ENCODE measurements at regions not wholly inside any gene's neighbourhood (a gene's known extent, or its start where the extent isn't known, plus 50 kb on each side); places are given as distances from the start of the nearest gene placed in this dataset.

DNA sequence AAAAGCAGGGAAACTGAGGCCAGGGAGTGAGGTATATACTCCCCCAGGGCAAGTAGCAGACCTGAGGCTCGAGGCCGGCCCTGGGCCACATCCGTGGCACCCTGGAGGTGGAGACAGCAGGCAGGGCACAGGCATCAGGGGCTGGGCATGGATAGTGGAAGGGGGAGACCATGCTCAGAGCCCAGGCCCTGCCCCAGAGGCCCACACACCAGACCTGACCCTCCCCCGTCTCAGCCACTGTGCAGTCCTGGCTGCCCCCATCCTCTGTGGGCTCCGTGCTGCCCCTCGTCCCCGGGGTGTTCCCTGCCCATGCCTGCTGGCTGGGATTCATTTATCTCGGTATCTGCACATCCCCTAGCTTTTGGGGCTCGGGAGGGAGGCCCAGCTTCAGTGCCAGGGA is 103.1 kb upstream of the NKX1-1 start:
- DNase-seq = no peak
- no peak overlapping the region for H3K4me3 ChIP-seq
- intact Hi-C loops (cut with DNase I) = no loop called here
- peaks cover 26 to 84% (median 49%) of the 10 kb centered on the region in 3 donors for H3K27me3 ChIP-seq
- H3K4me1 ChIP-seq = peaks cover 0 to 9% (median 9%) of the 10 kb centered on the region in 4 donors
- H3K9me3 ChIP-seq = no peaks in the 10 kb centered on the region
- whole genome bisulfite sequencing, 2 donors = 71 to 78% methylated on average over 9 of the region's 9 CpGs
- TF ChIP-seq POLR2AphosphoS5 (IDR thresholded peaks at IDR 0.05) (no peak), EP300 (IDR thresholded peaks at IDR 0.05) (no peak), POLR2A (IDR thresholded peaks at IDR 0.05) (no peak), CTCF (IDR thresholded peaks at IDR 0.05) (no peak)
- no peaks in the 10 kb centered on the region for H3K36me3 ChIP-seq
- H3K27ac ChIP-seq = no peak overlapping the region

DNA sequence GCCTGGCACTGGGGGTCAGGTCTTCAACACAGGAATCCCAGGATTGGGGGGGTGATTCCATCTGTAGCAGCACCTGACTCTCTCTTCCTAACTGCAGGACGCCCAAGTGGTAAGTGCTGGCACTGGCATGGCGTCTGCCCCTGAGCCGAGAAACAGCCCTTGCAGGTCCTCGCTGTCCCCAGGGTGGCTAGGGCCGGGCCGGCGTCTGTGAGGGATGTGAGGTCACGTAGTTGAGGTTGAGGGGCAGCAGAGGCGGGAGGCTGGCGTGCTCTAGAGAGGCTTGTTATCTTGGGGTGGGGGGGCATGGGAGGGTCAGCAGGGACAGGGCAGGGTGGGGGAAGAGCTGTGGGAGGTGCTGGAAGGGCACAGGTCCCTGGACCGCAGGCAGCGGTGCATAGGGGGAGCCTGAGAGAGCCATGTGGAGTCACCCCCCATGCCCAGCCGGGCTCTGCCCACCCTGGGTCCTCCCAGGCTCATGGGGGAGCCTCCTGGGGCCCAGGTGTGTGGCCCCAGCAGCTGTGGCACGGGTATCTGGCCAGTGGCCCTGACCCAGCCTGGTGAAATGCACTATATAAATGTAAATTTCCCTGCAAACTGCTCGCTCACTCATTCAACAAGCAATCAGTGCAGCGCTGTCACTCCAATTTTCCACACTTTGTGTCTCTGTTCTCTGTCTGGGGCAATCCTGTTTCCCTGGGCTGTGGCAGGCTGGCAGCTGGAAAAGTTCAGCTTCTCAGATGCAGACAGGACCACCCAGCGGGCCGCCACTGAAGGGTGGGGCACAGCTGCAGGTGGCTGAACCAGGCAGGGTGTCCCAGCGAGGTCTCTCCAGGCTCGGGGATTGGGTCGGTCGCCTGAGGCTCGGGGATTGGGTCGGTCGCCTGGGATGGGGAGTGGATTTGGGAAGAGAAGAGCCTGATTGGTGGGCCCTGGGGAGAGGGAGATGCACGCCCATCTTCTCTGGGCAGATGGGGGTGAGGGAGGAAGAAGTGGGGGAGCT is 102.2 kb upstream of the NKX1-1 start:
- TF ChIP-seq POLR2A (IDR thresholded peaks at IDR 0.05) = no peak
- no peak for TF ChIP-seq POLR2AphosphoS5 (IDR thresholded peaks at IDR 0.05)
- no peak for TF ChIP-seq EP300 (IDR thresholded peaks at IDR 0.05)
- TF ChIP-seq CTCF (IDR thresholded peaks at IDR 0.05) = no peak
- Histone ChIP-seq H3K27me3 (peaks cover 25 to 77% (median 49%) of the 10 kb centered on the region in 3 donors), H3K4me3 (no peak overlapping the region), H3K36me3 (no peaks in the 10 kb centered on the region), H3K27ac (no peak overlapping the region), H3K4me1 (peaks cover 0 to 9% (median 9%) of the 10 kb centered on the region in 4 donors), H3K9me3 (no peaks in the 10 kb centered on the region)
- WGBS, 2 donors = 61 to 62% methylated on average over 26 of the region's 26 CpGs
- no peak for DNase-seq
- intact Hi-C loops (cut with DNase I) = no loop called here

DNA sequence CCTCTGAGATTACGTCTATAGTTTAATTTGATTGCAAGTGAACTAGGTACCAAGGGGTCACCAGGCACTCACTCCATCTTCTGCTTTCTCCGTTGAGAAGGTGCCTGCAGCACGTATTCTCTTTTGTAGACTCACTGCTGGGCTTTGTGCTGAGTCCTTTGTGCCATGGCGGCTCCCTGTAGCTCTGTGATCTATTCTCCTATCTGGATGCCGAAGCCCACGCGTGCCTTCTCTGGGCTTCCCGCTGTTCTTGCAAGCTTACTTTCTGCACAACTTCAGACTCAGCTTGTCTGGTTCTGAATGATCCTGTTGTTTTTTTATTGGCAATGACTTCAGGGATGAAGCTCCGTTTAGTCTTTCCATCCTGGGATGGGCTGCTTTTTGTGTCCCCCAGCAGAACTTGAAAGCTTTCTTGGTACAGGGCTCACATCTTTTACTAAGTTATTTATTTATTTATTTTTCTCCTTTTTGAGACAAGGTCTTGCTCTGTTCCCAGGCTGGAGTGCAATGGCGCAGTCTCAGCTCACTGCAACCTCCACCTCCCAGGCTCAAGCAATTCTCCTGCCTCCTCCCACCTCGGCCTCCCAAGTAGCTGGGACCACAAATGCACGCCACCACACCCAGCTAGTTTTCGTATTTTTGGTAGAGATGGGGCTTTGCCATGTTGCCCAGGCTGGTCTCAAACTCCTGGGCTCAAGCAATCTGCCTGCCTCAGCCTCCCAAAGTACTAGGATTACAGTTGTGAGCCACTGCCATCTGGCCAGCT is 100.9 kb upstream of the NKX1-1 start:
- H3K27me3 ChIP-seq = peaks cover 20 to 70% (median 36%) of the 10 kb centered on the region in 3 donors
- no peaks in the 10 kb centered on the region for H3K4me1 ChIP-seq
- H3K4me3 ChIP-seq = no peak overlapping the region
- TF ChIP-seq POLR2A (IDR thresholded peaks at IDR 0.05) (no peak), CTCF (IDR thresholded peaks at IDR 0.05) (no peak)
- H3K27ac ChIP-seq = no peak overlapping the region
- WGBS, 2 donors = 63 to 69% methylated on average over 13 of the region's 13 CpGs
- no peak for DNase-seq
- no peaks in the 10 kb centered on the region for H3K36me3 ChIP-seq
- no peaks in the 10 kb centered on the region for H3K9me3 ChIP-seq
- intact Hi-C loops (cut with DNase I) = no loop called here

DNA sequence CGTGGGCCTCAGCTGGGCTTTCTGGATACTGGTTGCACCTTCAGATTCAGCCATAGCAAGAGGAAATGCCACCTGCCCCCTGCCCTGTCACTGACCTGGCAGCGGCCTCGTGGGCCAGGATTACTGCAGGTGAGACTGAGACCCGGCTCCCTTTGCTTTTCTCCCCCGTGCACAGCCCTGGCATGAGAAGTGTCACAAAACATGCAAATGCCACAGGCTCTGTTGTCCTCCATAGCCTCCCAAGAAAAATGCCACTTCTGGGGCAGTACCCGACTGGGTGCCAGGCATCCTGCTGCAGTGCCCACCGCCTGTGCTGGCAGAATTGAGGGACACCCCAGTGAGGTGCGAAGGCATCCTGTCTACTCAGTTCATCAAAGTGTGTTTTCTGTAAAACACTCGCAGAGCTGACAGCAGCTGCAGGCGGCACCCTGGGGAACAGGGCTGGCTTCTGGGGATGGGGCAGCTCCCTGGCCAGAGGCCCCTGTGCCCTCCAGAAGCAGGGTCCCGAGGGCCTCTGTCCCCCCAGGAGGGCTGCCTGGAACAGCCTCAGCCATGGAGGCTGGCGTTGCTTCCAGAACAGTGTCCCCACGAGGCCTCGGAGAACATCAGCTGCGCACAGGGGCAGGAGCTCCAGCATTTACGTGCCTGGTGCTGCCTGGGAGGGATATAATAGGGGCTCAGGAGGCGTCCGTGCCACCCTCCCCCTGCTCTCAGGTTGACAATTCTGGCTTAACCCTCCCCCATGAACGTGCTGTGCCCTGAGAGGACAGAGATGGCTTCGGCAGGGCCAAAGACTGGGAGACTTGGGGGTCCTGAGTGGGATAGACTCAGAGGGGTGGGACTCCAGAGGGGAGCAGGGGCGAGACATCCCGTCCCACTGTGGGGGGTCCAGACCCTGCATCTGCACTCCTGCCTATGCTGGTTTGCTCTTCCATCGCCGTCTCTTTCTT is 99.5 kb upstream of the NKX1-1 start:
- WGBS, 2 donors = 61 to 66% methylated on average over 24 of the region's 24 CpGs
- no peak for DNase-seq
- Histone ChIP-seq H3K4me1 (no peaks in the 10 kb centered on the region), H3K9me3 (no peaks in the 10 kb centered on the region), H3K36me3 (no peaks in the 10 kb centered on the region), H3K27ac (no peak overlapping the region), H3K27me3 (peaks cover 15 to 63% (median 27%) of the 10 kb centered on the region in 3 donors), H3K4me3 (no peak overlapping the region)
- intact Hi-C loops (cut with DNase I) = no loop called here
- no peak for TF ChIP-seq POLR2A (IDR thresholded peaks at IDR 0.05)
- TF ChIP-seq POLR2AphosphoS5 (IDR thresholded peaks at IDR 0.05) = no peak
- no peak for TF ChIP-seq EP300 (IDR thresholded peaks at IDR 0.05)
- no peak for TF ChIP-seq CTCF (IDR thresholded peaks at IDR 0.05)
